ENCODE measurements at regions not wholly inside any gene's neighbourhood (a gene's known extent, or its start where the extent isn't known, plus 50 kb on each side); places are given as distances from the start of the nearest gene placed in this dataset.

DNA sequence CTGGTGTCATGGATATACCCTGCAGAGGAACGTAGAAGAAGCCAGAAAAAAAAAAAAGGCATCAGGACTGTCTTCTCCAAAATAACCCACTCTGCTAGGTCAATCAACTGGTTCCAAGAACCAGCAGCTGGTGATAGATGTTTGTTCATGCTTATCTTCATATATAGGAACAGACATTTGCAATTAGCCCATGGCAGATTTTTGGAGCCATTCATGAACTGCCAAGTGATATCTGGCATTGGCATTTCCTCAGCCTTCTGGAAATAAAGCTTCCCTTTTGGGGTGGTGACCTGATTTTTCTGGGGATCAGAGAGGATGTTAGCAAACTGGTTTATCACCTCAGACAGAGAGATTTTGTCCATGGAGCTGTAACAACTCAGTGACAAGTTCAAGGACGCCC, 234.9 kb downstream of the OSR1 start:
- TF ChIP-seq, protein P1, sequence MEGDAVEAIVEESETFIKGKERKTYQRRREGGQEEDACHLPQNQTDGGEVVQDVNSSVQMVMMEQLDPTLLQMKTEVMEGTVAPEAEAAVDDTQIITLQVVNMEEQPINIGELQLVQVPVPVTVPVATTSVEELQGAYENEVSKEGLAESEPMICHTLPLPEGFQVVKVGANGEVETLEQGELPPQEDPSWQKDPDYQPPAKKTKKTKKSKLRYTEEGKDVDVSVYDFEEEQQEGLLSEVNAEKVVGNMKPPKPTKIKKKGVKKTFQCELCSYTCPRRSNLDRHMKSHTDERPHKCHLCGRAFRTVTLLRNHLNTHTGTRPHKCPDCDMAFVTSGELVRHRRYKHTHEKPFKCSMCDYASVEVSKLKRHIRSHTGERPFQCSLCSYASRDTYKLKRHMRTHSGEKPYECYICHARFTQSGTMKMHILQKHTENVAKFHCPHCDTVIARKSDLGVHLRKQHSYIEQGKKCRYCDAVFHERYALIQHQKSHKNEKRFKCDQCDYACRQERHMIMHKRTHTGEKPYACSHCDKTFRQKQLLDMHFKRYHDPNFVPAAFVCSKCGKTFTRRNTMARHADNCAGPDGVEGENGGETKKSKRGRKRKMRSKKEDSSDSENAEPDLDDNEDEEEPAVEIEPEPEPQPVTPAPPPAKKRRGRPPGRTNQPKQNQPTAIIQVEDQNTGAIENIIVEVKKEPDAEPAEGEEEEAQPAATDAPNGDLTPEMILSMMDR (tag by site-specific recombination; IDR thresholded peaks at IDR 0.05) = no peak
- no peak for TF ChIP-seq TRIM28 (IDR thresholded peaks at IDR 0.05; ENCODE audit: borderline replicate concordance, low read length)

All from HEK293 (cell line).